ENCODE measurements at regions not wholly inside any gene's neighbourhood (a gene's known extent, or its start where the extent isn't known, plus 50 kb on each side); places are given as distances from the start of the nearest gene placed in this dataset.

GRCh38 chr1:83520797-83521196 lies 478.1 kb downstream of the TTLL7 start:
- no peak for DNase-seq (ENCODE audit: insufficient read length)
- no peak for FAIRE-seq
- no peak for TF ChIP-seq POLR2A (IDR thresholded peaks at IDR 0.05; ENCODE audit: low read depth, low read length)
- no peak for TF ChIP-seq TAF1 (IDR thresholded peaks at IDR 0.05; ENCODE audit: borderline replicate concordance, low read depth, low read length)
- TF ChIP-seq POLR2AphosphoS5 (IDR thresholded peaks at IDR 0.05; ENCODE audit: low read depth, low read length), result no peak

DNA sequence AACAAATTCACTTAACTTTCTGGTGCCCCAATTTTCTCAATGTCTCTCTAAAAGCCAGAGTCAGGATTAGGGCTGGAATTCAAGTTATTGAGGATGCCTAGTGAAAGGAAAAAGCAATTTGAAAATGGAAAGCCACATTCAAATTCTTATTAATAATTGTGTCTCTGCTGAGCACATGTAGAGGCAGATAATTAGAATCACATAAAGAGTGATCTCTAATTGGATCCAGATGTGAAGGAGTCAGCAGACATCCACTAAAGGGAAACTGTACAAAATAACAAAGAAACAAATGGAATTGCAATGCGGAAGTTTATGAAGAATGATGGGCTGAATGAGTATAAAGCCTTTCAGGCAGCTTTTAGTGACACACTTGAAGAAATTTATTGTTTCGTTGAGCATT lies 482.6 kb downstream of the TTLL7 start:
- FAIRE-seq (no peak), DNase-seq (ENCODE audit: insufficient read length) (no peak)

DNA sequence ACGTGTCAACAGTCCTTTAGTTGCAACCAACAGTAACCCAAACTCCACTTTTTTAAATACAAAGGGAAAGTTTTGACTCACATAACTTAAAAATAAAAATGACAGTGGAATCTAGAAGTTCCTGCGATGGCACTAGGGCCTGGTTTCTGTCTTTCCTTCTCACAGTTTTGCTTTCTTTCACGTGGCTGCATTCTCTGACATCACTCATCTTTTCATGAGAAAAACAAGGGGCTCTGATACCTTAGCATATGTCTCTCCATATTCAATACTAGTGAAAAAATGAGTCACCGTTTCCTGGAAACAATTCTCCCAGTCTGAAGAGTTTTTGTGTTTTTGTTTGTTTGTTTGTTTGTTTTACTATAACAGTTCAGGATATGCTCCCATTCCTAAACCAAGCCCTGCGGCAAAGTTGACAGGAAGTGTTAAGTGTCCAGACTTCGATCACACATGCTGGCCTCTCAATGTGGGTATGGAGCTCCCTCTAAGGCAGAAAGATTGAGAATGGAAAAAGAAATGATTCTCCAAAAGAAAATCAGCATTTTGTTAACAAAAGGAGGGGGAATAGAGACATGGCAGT lies 483.3 kb downstream of the TTLL7 start:
- FAIRE-seq (no peak), DNase-seq (ENCODE audit: insufficient read length) (no peak)
- TF ChIP-seq POLR2A (IDR thresholded peaks at IDR 0.05; ENCODE audit: low read depth, low read length) (no peak), POLR2AphosphoS5 (IDR thresholded peaks at IDR 0.05; ENCODE audit: low read depth, low read length) (no peak)

More for the DNA sequence above, 482.6 kb downstream of the TTLL7 start:
- TF ChIP-seq POLR2A (IDR thresholded peaks at IDR 0.05; ENCODE audit: low read depth, low read length) (no peak), POLR2AphosphoS5 (IDR thresholded peaks at IDR 0.05; ENCODE audit: low read depth, low read length) (no peak), TAF1 (IDR thresholded peaks at IDR 0.05; ENCODE audit: borderline replicate concordance, low read depth, low read length) (no peak)

DNA sequence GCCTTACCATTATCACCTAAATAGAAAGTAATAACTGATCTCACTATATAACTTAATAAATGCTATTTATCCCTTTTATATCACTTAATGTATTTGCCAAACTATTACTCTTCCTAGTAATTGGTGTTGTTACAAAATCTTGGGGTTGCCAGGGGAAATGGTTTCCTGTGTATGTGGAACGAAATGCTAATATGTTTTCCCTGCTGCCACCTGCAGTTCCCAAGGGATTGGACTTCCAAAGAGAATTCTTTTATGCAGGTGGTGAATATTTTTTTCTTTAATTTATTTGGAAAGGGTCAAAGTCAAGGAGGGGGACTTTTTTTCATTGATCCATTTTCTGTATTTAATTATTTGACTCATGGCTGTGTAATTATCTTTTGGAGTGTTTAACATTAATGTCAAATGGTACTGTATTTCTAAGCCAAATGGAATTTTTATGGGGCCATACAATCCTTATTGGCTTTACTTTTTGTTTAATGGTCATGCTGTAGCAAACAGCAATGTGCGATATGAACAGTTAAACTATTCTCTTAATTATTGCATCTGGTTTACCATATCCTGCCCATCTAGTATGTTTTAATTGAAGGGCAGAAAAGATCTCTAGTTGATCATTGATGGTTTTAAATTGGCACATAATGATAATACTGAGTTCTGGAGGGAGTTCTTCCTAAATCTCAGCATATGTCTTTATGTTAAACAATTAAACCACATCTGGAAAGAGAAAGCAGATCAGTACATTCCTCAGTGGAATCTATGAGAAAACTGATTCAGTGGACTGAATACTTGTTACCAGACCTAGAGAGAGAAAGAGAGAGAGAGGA lies 486.3 kb downstream of the TTLL7 start:
- TF ChIP-seq POLR2A (IDR thresholded peaks at IDR 0.05; ENCODE audit: low read depth, low read length) (no peak), POLR2AphosphoS5 (IDR thresholded peaks at IDR 0.05; ENCODE audit: low read depth, low read length) (no peak), TAF1 (IDR thresholded peaks at IDR 0.05; ENCODE audit: borderline replicate concordance, low read depth, low read length) (no peak)
- FAIRE-seq (no peak), DNase-seq (ENCODE audit: insufficient read length) (no peak)

GRCh38 chr1:83511146-83511726 lies 487.7 kb downstream of the TTLL7 start:
- no peak for TF ChIP-seq POLR2A (IDR thresholded peaks at IDR 0.05; ENCODE audit: low read depth, low read length)
- no peak for TF ChIP-seq TAF1 (IDR thresholded peaks at IDR 0.05; ENCODE audit: borderline replicate concordance, low read depth, low read length)
- TF ChIP-seq POLR2AphosphoS5 (IDR thresholded peaks at IDR 0.05; ENCODE audit: low read depth, low read length), result no peak
- DNase-seq (ENCODE audit: insufficient read length) (no peak), FAIRE-seq (no peak)

- TF ChIP-seq POLR2AphosphoS5 (IDR thresholded peaks at IDR 0.05; ENCODE audit: low read depth, low read length) (no peak), POLR2A (IDR thresholded peaks at IDR 0.05; ENCODE audit: low read depth, low read length) (no peak), TAF1 (IDR thresholded peaks at IDR 0.05; ENCODE audit: borderline replicate concordance, low read depth, low read length) (no peak)
- FAIRE-seq (no peak), DNase-seq (ENCODE audit: insufficient read length) (no peak)
These were observed 489.6 kb downstream of the TTLL7 start for GRCh38 chr1:83509301-83509781.

- FAIRE-seq, result peak; percentile 89
- peak; percentile 13 for DNase-seq (ENCODE audit: insufficient read length)
- TF ChIP-seq TAF1 (IDR thresholded peaks at IDR 0.05; ENCODE audit: borderline replicate concordance, low read depth, low read length) (no peak), POLR2AphosphoS5 (IDR thresholded peaks at IDR 0.05; ENCODE audit: low read depth, low read length) (no peak), POLR2A (IDR thresholded peaks at IDR 0.05; ENCODE audit: low read depth, low read length) (no peak)
These were observed 490.3 kb downstream of the TTLL7 start for GRCh38 chr1:83508485-83509151.

GRCh38 chr1:83505148-83505547 lies 493.8 kb downstream of the TTLL7 start:
- no peak for FAIRE-seq
- no peak for TF ChIP-seq POLR2AphosphoS5 (IDR thresholded peaks at IDR 0.05; ENCODE audit: low read depth, low read length)
- TF ChIP-seq POLR2A (IDR thresholded peaks at IDR 0.05; ENCODE audit: low read depth, low read length), result no peak
- no peak for TF ChIP-seq TAF1 (IDR thresholded peaks at IDR 0.05; ENCODE audit: borderline replicate concordance, low read depth, low read length)

DNA sequence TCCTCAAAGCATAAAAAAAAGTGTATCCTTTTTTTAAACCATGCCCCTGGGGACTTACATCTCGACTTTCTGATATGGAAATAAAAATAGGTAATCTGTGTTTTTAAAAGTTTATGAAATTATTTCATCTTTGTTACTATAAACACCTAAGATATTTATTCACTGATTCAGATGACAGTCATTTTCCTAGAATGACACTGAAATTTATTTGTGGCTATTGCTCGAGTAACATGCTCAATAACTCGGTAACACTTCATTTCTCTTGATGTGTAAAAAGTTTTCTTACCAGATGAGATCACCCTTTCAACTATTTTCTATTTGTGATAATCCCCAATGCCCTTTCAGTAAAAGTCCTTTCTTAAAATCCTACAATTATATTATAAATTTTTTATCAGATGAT lies 495.8 kb downstream of the TTLL7 start:
- FAIRE-seq (no peak), DNase-seq (ENCODE audit: insufficient read length) (no peak)
- no peak for TF ChIP-seq POLR2A (IDR thresholded peaks at IDR 0.05; ENCODE audit: low read depth, low read length)
- no peak for TF ChIP-seq TAF1 (IDR thresholded peaks at IDR 0.05; ENCODE audit: borderline replicate concordance, low read depth, low read length)
- no peak for TF ChIP-seq POLR2AphosphoS5 (IDR thresholded peaks at IDR 0.05; ENCODE audit: low read depth, low read length)

More at GRCh38 chr1:83505148-83505547, 493.8 kb downstream of the TTLL7 start:
- no peak for DNase-seq (ENCODE audit: insufficient read length)

- DNase-seq (ENCODE audit: insufficient read length) (peak; percentile 5), FAIRE-seq (peak; percentile 95)
- TF ChIP-seq TAF1 (IDR thresholded peaks at IDR 0.05; ENCODE audit: borderline replicate concordance, low read depth, low read length) (no peak), POLR2A (IDR thresholded peaks at IDR 0.05; ENCODE audit: low read depth, low read length) (0 out of 2 replicates have a peak, but pooled peaks have one; percentile 19), POLR2AphosphoS5 (IDR thresholded peaks at IDR 0.05; ENCODE audit: low read depth, low read length) (peak; percentile 44; the same call in 1 of the 2 replicates)
These were observed 497.8 kb downstream of the TTLL7 start for GRCh38 chr1:83500987-83501591.

- no peak for TF ChIP-seq TAF1 (IDR thresholded peaks at IDR 0.05; ENCODE audit: borderline replicate concordance, low read depth, low read length)
- TF ChIP-seq POLR2AphosphoS5 (IDR thresholded peaks at IDR 0.05; ENCODE audit: low read depth, low read length), result no peak
- TF ChIP-seq POLR2A (IDR thresholded peaks at IDR 0.05; ENCODE audit: low read depth, low read length), result no peak
- DNase-seq (ENCODE audit: insufficient read length) (no peak), FAIRE-seq (peak; percentile 42)
These were observed 498.4 kb downstream of the TTLL7 start for GRCh38 chr1:83500531-83500930.
